HG03139 (cell line): ENCODE measurements at regions not wholly inside any gene's neighbourhood (a gene's known extent, or its start where the extent isn't known, plus 50 kb on each side); places are given as distances from the start of the nearest gene placed in this dataset.

Experiments
- ATAC-seq: cut with Tn5 transposase; IDR thresholded peaks from one replicate; pipeline ENCODE4 v1.9.1; 2021; ENCODE audit not compliant: unreplicated experiment

DNA sequence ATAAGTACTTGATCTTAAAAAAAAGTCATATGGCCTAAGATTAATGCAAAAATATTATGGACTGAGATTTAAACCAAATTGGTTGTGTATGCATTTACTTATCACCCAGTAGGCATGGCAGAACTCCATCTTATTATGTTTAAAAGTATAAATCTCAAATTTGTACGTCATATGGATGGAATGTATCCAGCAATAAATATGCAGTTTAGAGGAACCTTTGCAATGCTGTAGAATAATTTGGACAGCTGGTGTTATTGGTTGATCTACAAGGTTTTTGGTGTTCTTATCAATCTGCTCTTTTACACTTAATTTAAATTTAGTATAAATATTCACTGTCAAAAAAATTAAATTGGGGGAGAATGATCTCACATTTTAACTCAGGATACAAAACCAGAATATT, 640.2 kb downstream of the SATB2 start:
- ATAC-seq: no peak

DNA sequence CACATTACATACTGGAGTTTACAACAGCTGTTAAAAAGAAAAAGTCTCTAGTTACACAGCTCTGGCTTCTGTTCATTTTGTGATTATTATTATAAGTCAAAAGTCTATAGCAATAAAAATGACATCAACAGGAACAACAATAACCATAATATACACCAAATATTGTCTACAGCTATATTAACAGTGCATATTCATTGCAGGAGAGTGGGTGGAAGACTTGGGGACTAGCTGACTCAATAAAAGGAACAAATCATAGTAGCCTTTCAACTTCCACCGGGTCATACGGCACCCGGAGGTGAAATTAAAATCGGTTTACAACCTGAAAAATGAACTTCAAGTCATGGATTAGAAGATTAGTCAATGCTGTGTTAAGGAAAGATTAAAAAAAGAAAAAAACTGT, 642.1 kb downstream of the SATB2 start:
- no peak for ATAC-seq

DNA sequence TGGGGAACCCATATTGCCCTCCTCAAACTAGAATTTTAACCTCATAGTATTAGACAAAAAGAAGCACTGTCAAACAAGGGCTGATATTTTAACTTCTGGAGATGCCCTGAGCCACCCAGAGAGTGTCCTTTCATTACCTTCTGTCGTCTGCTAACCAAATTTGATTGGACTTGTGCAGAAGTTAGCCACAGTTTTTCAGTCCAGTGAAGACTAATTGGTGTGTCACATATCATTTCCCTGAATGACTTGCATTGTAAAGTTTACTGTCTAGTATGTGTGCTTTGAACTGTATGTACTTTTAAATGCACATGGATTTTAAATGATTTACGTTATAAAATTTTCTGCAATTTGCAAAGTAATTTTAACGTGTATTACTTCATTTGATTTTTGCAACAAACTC, 646.5 kb downstream of the SATB2 start:
- ATAC-seq: no peak

DNA sequence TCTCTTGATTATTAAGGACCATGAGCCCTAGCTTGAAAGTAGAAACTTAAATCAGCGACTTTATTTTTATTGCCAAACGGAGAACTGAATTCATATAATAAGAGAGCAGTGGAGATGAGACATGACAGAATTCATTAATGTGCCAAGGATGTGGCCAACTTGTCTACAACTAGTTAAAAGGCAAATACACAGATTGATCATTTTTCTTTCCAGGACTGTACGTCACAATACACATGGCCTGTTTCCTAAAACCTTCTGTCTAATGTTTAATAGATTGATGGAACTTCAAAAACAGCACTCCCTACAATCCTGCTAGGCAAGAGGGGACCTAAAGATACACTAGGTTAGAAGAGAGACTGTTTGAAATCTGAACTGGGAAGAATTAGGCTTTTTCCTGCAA, 647.8 kb downstream of the SATB2 start:
- no peak for ATAC-seq

DNA sequence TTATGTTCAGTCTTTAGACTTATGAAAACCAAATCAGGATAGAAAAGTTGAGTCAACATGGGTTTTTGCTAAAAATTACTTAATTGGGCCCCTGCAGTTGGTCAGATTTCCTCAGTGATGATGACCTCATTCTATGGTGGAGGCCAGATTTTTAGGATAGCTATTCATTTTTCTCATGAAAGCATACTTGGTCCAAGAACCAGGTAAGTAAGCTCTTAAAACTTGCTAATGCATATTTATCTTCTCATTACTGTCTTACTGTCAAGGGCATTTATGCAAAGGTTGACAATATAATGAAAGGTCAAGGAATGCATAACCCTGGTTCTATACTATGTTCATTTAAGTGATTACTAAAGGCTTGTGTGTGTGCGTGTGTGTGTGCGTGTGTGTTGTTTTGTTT, 650.6 kb downstream of the SATB2 start:
- ATAC-seq: no peak

DNA sequence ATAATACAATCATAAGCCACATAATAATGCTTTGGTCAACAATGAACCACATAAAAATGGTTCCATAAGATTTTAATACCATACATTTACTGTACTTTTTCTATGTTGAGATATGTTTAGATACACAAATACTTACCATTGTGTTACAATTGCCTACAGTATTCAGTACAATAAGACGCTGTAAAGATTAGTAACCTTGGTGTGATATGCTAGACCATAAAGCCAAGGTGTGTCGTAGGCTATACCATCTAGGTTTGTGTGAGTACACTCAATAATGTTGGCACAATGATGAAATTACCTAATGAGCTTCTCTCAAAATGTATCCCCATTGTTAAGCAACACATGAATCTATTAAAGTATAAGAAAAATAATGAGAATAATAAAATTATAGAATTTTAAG, 662.3 kb downstream of the SATB2 start:
- ATAC-seq: no peak

DNA sequence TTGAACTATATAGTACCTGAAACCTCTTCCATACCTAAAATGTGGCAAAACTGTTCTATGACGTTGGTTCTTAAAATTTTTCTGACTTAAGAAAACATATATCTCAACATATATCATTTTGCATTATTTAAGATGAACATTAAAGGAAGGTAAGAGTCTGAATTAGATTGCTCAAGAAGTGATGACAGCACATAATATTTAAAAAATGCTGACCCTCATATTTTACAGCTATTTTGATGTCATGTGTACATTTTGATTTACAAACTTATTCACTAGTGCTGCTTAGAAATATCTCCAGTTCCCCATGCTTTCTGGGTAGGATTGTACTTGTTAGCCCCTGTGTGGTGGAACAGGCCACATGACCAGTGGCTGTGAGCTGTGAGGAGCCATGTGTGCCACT, 666.1 kb downstream of the SATB2 start:
- no peak for ATAC-seq

DNA sequence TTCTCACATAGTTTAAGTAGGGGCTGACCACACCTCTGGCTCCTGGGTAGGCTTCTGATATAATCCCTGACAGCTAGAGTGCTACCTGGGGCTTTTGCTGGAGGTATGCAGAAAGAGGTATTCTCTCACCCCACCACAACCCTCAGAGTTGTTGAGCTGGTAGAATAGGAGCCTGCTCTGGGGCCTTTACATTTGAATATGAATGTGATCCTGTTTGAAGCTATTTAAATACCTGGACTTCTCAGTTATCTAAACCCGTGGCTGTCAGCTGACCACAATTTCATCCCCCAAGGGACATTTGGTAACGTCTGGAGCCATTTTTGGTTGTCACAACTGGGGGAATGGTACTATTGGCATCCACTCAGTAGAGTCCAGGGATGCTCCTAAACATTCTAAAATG, 669.1 kb downstream of the SATB2 start:
- ATAC-seq: no peak

DNA sequence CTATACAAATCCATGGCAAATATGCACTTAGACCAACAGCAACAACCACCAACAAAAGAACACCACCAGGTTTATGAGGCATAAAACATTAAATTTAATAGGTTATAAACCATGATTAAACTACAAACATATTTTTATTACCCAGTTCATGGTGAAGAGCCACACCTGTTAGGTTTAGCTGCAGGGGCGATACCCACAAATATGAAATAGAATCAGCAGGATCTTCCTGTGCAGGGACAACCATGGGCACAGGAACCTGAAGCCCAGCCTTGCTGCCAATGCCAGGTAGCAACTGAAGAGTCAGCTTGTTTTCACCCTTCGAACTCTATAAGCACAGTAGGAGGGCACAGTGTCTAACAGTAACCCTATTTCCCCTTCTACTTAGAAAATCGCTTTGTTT, 675.0 kb downstream of the SATB2 start:
- ATAC-seq: no peak

DNA sequence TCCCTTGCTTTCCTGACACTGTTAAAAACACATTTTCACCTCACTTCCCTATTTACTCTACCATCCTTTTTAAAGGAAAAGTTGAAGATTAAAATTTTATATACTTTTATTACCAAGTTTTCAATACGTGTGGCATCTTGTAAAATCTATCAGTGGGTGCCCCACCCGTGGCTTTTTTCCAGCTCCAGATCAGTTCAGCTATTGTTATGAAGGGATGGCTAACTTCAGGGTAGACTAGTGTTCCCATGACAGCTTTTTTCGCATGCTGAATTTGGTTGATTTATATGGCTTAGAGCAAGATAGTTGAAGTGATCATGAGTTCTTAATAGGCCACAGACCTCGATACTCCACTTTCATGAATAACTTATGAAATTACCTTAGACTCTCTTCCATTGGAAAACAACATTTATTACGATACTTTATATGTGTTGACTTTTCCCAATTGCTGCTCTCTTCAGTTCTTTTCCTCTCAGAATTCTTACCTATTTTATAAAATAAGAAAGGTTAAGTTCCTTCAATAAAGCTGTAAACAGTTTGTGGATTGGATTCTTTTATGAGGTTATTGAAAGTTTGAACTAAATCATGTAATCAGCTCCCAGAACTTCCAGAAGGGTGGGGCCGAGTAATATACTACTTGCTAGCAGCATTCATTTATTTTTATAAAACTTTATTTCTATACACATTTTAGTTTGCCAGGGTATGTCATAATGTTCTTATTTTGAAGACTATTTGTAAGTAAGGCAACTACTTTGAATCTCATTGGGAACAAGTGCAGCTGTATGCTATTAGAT, 680.9 kb downstream of the SATB2 start:
- ATAC-seq: no peak

DNA sequence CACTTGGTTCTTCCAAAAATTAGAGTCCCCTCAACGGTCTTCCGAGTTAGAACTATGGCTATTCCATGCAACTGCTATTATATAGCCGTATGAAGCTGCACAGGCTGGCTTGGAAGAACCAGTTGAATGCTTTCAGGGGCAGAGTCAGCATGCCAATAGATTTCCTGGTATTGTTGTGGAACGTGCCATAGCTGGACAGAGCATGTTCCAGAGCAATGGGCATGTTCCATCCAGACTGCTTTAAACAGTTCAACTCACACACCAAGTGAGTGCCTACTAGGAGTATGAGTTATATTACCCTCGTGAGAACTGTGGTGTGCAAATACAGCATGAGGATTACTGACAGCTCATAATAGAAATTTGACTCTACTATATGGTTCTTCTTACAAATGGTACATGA, 682.0 kb downstream of the SATB2 start:
- ATAC-seq: no peak

DNA sequence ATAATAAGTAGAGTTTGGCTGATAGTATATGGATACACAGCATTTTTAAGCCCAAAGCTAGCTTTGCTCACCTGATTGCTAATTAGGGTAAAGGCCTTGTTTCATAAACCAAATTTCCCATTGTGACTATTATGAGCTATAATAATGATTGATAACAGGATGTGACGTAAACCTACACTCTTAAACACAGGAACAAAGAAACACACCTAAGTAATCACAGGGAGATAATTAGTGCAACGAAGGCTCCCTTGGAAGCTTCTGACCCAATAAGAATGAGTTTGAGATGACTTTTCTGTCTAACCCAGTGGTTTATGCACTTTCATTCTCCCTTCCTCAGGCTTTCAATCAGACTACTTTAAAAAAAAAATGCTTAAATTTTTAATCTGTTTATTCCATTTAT, 683.2 kb downstream of the SATB2 start:
- ATAC-seq: no peak

DNA sequence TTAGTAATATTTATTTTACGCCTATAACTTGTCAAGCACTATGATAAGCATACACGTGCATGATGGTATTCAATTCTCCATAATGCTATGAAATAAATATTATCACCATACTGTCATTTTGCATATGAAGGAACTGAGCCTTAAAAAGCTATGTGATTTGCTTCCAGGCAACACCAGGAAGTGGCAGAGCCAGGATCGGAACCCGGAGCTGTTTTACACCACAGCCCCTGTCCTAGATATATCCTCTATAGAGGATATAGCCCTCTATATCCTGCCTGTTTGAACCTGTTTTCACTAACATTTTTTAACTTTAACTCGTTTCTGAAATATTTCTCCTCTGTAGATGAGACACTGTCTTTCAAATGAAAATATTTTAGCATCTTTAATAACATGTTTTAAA, 690.0 kb downstream of the SATB2 start:
- no peak for ATAC-seq

DNA sequence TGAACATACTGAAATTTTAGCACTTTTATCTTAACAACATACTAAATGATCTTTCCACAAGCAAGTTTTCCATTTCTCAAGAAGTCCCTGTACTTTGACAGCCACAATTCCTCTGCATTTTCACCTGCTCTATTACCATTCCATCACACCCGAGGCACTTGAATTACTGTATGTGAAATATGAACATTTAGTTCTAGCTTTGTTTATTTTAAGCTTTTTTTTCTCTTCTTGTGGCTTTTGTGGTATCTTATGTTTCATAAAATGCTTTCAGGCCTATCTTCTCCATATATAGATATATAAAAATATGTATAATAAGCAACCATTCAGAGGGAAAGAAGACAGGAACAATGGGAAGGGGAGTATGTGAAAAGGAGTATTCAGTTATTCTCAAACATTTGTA, 693.9 kb downstream of the SATB2 start:
- ATAC-seq: no peak

DNA sequence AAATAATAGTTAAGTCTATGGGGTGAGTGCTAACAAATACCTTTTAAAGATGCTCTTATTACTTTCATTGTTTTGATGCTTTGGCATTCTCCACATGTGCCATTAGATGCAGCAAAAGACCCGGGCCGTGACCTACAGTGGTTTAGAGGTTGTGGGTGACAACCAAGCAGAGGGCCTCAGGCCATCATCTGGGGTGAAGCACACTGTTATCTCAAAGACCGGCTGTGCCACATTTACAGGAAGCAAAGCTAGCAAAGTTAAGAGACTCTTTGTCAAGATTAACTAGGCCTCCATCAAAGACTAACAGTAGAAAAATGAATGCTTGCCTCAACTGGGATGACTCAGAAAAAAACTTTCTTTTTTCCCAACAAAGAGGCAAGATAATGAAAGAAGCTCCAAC, 695.3 kb downstream of the SATB2 start:
- ATAC-seq: no peak

DNA sequence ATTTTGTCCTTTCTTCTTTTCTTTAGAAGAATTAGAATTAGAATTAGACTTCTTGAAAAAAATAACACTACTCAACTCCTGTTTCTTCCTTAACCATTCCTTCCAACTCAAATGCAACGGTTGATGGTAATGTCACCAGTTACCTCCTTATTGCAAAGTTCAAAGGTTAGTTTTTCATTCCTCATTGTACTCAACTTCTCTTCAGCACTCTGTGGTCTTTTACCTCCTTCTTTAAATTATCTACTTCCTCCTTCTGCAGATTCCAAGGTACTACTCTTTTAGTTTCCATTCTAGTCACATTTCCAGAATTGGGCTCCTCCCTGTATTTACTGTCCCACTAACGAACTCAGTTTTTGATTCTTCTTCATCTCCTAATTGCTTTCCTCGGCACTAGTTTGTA, 700.7 kb downstream of the SATB2 start:
- no peak for ATAC-seq

DNA sequence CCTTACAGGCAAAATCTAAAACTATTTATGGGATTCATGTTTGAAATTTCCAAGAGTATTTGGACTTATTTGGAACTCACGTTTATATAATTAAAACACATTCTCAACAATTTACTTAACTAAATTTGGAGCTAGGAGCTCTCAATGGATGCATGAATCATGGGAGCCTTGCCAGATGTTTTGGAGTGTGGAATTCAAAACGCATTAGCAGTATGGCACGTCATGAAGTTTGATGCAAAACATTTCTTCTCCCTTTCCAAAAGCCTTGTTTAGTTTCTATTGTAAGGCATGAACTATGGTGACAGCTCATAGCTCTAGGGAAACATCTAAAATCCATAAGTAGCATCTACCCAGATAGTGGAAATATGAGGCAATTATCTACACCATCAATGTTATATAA, 701.6 kb downstream of the SATB2 start:
- ATAC-seq: no peak

DNA sequence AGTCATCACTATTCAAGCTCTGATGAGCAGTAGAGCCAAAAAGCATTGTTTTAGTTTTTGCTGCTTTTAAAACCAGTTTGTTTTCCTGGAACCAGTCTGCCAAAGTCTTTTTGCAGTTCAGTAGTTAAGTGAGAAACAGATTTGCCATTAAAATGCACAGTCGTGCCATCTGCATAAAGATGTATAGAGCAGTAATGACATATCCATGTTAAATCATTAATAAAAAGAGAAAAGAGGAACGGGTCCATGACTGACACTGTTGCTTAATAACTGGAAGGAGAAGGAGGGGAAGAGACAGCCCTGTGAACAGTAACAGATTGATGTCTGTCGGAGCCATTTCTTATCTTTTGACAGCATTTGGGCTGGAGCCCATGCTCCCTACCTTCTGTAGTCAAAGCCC, 704.6 kb downstream of the SATB2 start:
- no peak for ATAC-seq

DNA sequence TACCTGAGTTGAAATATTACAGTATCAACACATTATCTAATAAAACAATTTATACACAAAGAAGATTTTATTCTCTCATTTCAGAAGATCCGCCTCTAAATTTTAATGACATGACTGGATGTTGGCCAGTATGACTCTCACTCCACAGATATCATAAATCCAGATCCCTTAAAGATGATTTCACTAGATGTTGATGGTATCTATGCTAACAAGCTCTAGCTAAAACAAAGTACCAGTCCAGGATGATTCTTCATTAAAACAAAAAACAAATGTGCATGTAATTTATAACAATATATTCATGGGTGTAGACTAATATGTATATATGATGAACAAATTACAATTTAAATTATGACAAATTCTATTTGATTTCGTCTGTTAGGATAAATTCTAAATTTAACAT, 708.4 kb downstream of the SATB2 start:
- no peak for ATAC-seq

DNA sequence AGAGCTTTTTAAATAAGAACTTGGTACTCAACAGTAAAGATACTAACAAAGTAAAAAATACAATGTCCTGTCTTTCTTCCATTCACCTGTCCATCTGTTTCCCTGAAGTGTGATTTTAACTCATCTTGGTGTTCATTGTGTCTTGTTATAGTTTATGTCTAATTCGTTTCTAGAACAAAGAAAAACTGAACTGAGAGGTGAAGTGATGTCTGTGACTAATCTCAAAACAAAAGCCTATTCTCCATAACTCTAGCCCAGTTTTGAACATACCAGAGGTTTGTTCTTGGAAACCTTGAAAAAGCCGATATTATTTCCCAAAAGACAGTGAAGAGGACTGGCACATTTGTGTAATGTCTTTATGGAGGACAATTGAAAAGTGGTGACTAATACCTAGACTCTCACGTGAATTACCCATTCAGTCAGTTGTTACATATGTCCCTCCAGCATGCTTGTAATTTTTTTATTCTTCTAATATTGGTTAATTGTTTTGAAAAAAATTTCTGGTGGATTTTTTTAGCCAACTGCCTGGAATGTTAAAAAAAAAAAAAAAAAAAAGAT, 725.8 kb downstream of the SATB2 start:
- no peak for ATAC-seq

DNA sequence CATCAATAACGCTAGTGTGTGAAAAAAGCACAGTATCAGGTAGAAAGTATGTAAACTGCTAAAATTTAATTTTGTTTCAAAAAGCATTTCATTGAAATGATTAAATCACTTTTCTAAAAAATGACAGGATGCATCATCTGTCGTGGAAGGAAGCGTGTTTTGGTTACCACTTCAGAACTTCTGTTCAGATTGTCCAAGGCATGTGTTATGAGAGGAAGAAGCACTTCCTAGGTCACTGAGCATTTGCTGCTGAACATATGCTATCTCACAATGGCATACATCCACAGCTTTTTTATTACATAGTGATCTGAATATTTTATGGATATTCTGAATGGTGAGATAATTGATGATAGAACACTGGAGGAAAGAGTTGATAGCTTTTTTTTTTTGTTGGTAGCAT, 737.5 kb downstream of the SATB2 start:
- no peak for ATAC-seq

DNA sequence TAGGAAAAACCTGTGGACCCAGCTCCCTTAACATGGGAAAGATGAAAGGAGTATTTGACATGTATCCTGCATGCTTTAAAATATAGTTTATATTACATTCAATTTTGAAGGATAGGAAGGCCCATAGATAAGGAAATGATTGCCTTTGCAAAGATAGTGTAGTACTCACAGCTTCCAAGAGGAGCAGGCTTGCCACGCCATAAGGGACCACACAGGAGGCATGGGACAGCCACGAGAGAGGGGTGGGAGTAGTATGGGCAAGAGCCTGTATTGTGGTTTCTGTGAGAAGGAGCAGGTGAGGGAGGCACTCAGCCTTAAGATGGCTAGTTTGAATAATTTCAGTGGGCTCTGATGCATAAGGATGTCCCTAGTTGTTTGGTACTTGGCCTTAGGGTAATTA, 740.3 kb downstream of the SATB2 start:
- ATAC-seq: no peak

DNA sequence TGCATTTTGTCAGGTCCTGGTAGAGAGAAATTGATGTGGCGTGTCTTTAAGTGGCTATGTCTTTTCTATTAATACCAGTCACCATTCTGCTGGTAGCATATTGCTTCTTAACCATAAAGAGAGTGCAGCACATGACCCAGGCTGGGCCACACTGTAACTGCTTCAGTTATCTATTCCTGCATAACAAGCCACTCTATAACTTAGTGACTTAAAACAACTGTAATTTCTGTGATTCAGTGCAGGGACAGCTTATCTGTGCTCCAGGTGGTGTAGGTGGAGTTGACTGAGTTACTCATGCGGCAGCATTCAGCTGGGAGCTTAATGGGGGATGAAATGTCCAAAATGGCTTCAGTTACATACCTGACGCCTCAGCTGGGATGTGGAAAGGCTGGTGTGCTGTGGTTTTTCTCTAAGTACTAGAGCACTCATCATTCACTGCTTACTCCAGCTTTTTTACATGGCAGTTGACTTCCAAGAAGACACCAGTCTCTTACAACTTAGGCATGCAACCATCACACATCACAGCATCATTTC, 742.4 kb downstream of the SATB2 start:
- ATAC-seq: no peak
